Aorta (tissue), 5 donors: ENCODE measurements at regions not wholly inside any gene's neighbourhood (a gene's known extent, or its start where the extent isn't known, plus 50 kb on each side); places are given as distances from the start of the nearest gene placed in this dataset.
"Not testable (repeated sequence)": the region's sequence is repeated elsewhere in the genome, so short reads cannot be mapped to it uniquely, and the experiment has no call there.

ENCODE experiments used
- ATAC-seq: fragments of 200-7000 bp; cut with Tn5 transposase; one replicate; pipeline ENCODE4 v1.9.1; 2022; ENCODE audit warnings: moderate library complexity; ENCODE audit not compliant: low FRiP score
- DNase-seq, 2 donors: peaks; one replicate each; pipeline ENCODE4 v3.0.0-alpha.2; 2020
- H3K27ac ChIP-seq, 2 donors: one replicate each; pipeline ENCODE4 v1.5.1; 2013; ENCODE audit warnings: low read length in 2 of 2, mild to moderate bottlenecking in 2 of 2, moderate library complexity in 2 of 2, control low read depth in 1 of 2, inconsistent platforms in 1 of 2, low read depth in 1 of 2
- H3K27me3 ChIP-seq, 2 donors: one replicate each; pipeline ENCODE4 v1.6.1; 2013; ENCODE audit warnings: control low read depth in 1 of 2, low read length in 1 of 2, mild to moderate bottlenecking in 1 of 2, moderate library complexity in 1 of 2; ENCODE audit not compliant: insufficient read depth in 2 of 2, control insufficient read depth in 1 of 2
- H3K36me3 ChIP-seq, 2 donors: one replicate each; pipeline ENCODE4 v1.6.1; 2013; ENCODE audit warnings: control low read depth in 1 of 2, low read length in 1 of 2, mild to moderate bottlenecking in 1 of 2; ENCODE audit not compliant: insufficient read depth in 2 of 2, control insufficient read depth in 1 of 2
- H3K4me1 ChIP-seq, 2 donors: one replicate each; pipeline ENCODE4 v1.6.1; 2013; ENCODE audit warnings: low read length in 2 of 2, control low read depth in 1 of 2, mild to moderate bottlenecking in 1 of 2, moderate library complexity in 1 of 2; ENCODE audit not compliant: insufficient read depth in 2 of 2, control insufficient read depth in 1 of 2
- H3K4me3 ChIP-seq, 2 donors: one replicate each; pipeline ENCODE4 v1.5.1; 2013; ENCODE audit warnings: low read length in 2 of 2, control low read depth in 1 of 2, mild to moderate bottlenecking in 1 of 2
- H3K9me3 ChIP-seq: one replicate; pipeline ENCODE4 v1.6.1; 2013; ENCODE audit warnings: mild to moderate bottlenecking, low read length; ENCODE audit not compliant: control insufficient read depth
- WGBS, 2 donors: extraction: QIAGEN DNeasy Blood & Tissue Kit; methylation state at CpG; one replicate each; pipeline ENCODE4 v1.1.7; 2013; 5-methylcytosine and 5-hydroxymethylcytosine counted together
- intact Hi-C, 2 donors: fragments of 100-400 bp; cut with DNase I; formaldehyde crosslinking; loops; one replicate each; pipeline versions ENCODE4 v1.14.2 to v1.15.0; 2022
- donor health status: healthy with polysubstance abuse.
- donor health status: Bipolar disorder and iron deficiency.
- donor health status: DM: no; HTN: no; CAD: no.
- donor health status: DM: no; HTN: no; CAD: no.
- donor health status: DM: yes; HTN: yes; CAD: no.

GRCh38 chr14:87733115-87733514, 259.9 kb downstream of the GALC start:
- ATAC-seq, intact Hi-C loops, H3K27ac ChIP-seq, H3K4me3 ChIP-seq, H3K9me3 ChIP-seq, DNase-seq, H3K27me3 ChIP-seq, H3K4me1 ChIP-seq, H3K36me3 ChIP-seq: not testable (repeated sequence)
- WGBS, 2 donors, result 77% methylated on average over 7 of the region's 7 CpGs

GRCh38 chr14:87732562-87732961, 260.4 kb downstream of the GALC start:
- Histone ChIP-seq H3K9me3 (no peaks in the 10 kb centered on the region), H3K27ac (no peak overlapping the region), H3K4me1 (no peaks in the 10 kb centered on the region), H3K4me3 (no peak overlapping the region), H3K27me3 (no peaks in the 10 kb centered on the region), H3K36me3 (no peaks in the 10 kb centered on the region)
- DNase-seq (no peak), ATAC-seq (no peak)
- intact Hi-C loops, result no loop called here
- WGBS, 2 donors, result 76 to 78% methylated on average over 9 of the region's 9 CpGs

- WGBS, 2 donors, result 67 to 69% methylated on average over 4 of the region's 4 CpGs
- Histone ChIP-seq H3K4me3 (no peak overlapping the region), H3K36me3 (no peaks in the 10 kb centered on the region), H3K4me1 (no peaks in the 10 kb centered on the region), H3K27me3 (no peaks in the 10 kb centered on the region), H3K9me3 (no peaks in the 10 kb centered on the region), H3K27ac (no peak overlapping the region)
- intact Hi-C loops, result no loop called here
- DNase-seq (no peak), ATAC-seq (no peak)
Measured at GRCh38 chr14:87725318-87725717, 267.7 kb downstream of the GALC start.

GRCh38 chr14:87712396-87713090, 280.4 kb downstream of the GALC start:
- Histone ChIP-seq H3K4me1 (no peaks in the 10 kb centered on the region), H3K36me3 (no peaks in the 10 kb centered on the region), H3K27ac (no peak overlapping the region), H3K27me3 (no peaks in the 10 kb centered on the region), H3K4me3 (no peak overlapping the region), H3K9me3 (peaks cover 2% of the 10 kb centered on the region)
- ATAC-seq (no peak), DNase-seq (no peak)
- intact Hi-C loops, result no loop called here
- 64 to 65% methylated on average over 6 of the region's 6 CpGs for WGBS, 2 donors

GRCh38 chr14:87705439-87705896, 287.5 kb downstream of the GALC start:
- H3K4me1 ChIP-seq, result no peaks in the 10 kb centered on the region
- H3K27me3 ChIP-seq, result no peaks in the 10 kb centered on the region
- no peak overlapping the region for H3K27ac ChIP-seq
- 0 to 7% methylated on average over 1 of the region's 1 CpG for WGBS, 2 donors
- H3K9me3 ChIP-seq, result peaks cover 2% of the 10 kb centered on the region
- ATAC-seq (no peak), DNase-seq (no peak)
- intact Hi-C loops, result no loop called here
- no peaks in the 10 kb centered on the region for H3K36me3 ChIP-seq
- H3K4me3 ChIP-seq, result no peak overlapping the region

- H3K4me1 ChIP-seq, result no peaks in the 10 kb centered on the region
- H3K4me3 ChIP-seq, result no peak overlapping the region
- no peaks in the 10 kb centered on the region for H3K36me3 ChIP-seq
- ATAC-seq, result no peak
- H3K27ac ChIP-seq, result no peak overlapping the region
- DNase-seq, result no peak
- no peaks in the 10 kb centered on the region for H3K27me3 ChIP-seq
- peaks cover 3% of the 10 kb centered on the region for H3K9me3 ChIP-seq
- intact Hi-C loops, result no loop called here
- WGBS, 2 donors, result 72 to 83% methylated on average over 3 of the region's 3 CpGs
Measured at GRCh38 chr14:87698481-87698880, 294.5 kb downstream of the GALC start.

GRCh38 chr14:87696485-87696884, 296.5 kb downstream of the GALC start:
- intact Hi-C loops, result no loop called here
- H3K9me3 ChIP-seq, result peaks cover 3% of the 10 kb centered on the region
- no peak overlapping the region for H3K4me3 ChIP-seq
- no peaks in the 10 kb centered on the region for H3K36me3 ChIP-seq
- 35 to 53% methylated on average over 1 of the region's 1 CpG for WGBS, 2 donors
- H3K4me1 ChIP-seq, result no peaks in the 10 kb centered on the region
- no peak for DNase-seq
- no peak for ATAC-seq
- no peak overlapping the region for H3K27ac ChIP-seq
- no peaks in the 10 kb centered on the region for H3K27me3 ChIP-seq

GRCh38 chr14:87691042-87691881, 301.7 kb downstream of the GALC start:
- intact Hi-C loops, result no loop called here
- 25 to 31% methylated on average over 15 of the region's 15 CpGs for WGBS, 2 donors
- Histone ChIP-seq H3K9me3 (no peaks in the 10 kb centered on the region), H3K4me1 (no peaks in the 10 kb centered on the region), H3K27me3 (no peaks in the 10 kb centered on the region), H3K27ac (no peak overlapping the region), H3K36me3 (no peaks in the 10 kb centered on the region), H3K4me3 (no peak overlapping the region)
- ATAC-seq (no peak), DNase-seq (no peak)
